Upper lobe of right lung (tissue), 1 donor: ENCODE measurements at regions not wholly inside any gene's neighbourhood (a gene's known extent, or its start where the extent isn't known, plus 50 kb on each side); places are given as distances from the start of the nearest gene placed in this dataset.

ENCODE experiments used
- ATAC-seq: fragments of 200-7000 bp; cut with Tn5 transposase; one replicate; pipeline ENCODE4 v1.9.1; 2020; ENCODE audit warnings: mild to moderate bottlenecking, moderate library complexity
- DNase-seq: peaks from one replicate; pipeline ENCODE4 v3.0.0-alpha.2; 2020
- H3K27ac ChIP-seq: fragments of 200-600 bp; one replicate; pipeline ENCODE4 v1.8.0; 2022
- H3K27me3 ChIP-seq: fragments of 200-600 bp; one replicate; pipeline ENCODE4 v1.8.0; 2022; ENCODE audit warnings: mild to moderate bottlenecking
- H3K36me3 ChIP-seq: fragments of 200-600 bp; one replicate; pipeline ENCODE4 v1.8.0; 2022
- H3K4me1 ChIP-seq: fragments of 200-600 bp; one replicate; pipeline ENCODE4 v1.8.0; 2022
- H3K4me3 ChIP-seq: fragments of 200-600 bp; one replicate; pipeline ENCODE4 v1.8.0; 2022; ENCODE audit warnings: mild to moderate bottlenecking
- H3K9me3 ChIP-seq: fragments of 200-600 bp; one replicate; pipeline ENCODE4 v1.8.0; 2022
- intact Hi-C: fragments of 100-400 bp; cut with DNase I; formaldehyde crosslinking; loops from one replicate; pipeline ENCODE4 v1.11.0; 2022
- TF ChIP-seq, protein P1 (sequence below): fragments of 200-600 bp; IDR thresholded peaks from one replicate; pipeline ENCODE4 v1.8.0; 2022; ENCODE audit warnings: antibody characterized with exemption
- donor health status: DM: no; HTN: yes; CAD: no; lungs with severe emphysema.

DNA sequence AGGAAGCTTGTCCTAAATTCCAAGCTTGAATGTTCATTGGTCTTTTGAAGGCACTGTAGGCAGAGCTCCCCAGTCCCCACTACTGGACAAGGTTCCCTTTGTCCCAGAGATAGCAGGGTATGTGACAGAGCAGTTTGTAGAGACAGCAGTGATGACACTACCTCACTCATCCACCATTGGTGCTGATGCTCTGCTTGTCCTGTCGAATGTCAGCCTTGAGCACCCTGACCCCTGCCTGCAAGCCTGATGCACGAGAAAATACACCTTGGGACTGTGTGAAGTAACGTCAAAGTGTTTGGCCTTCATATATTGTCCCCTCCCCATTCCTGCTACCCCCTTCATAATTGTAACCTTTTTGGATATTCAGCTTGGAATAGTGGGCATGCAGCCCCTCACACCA, 188.9 kb upstream of the EOLA2 start:
- Histone ChIP-seq H3K36me3 (no peaks in the 10 kb centered on the region), H3K4me1 (no peaks in the 10 kb centered on the region), H3K4me3 (no peak overlapping the region), H3K27me3 (no peaks in the 10 kb centered on the region), H3K9me3 (no peaks in the 10 kb centered on the region), H3K27ac (no peak overlapping the region)
- intact Hi-C loops: no loop called here
- DNase-seq (no peak), ATAC-seq (no peak)
- TF ChIP-seq, protein P1, sequence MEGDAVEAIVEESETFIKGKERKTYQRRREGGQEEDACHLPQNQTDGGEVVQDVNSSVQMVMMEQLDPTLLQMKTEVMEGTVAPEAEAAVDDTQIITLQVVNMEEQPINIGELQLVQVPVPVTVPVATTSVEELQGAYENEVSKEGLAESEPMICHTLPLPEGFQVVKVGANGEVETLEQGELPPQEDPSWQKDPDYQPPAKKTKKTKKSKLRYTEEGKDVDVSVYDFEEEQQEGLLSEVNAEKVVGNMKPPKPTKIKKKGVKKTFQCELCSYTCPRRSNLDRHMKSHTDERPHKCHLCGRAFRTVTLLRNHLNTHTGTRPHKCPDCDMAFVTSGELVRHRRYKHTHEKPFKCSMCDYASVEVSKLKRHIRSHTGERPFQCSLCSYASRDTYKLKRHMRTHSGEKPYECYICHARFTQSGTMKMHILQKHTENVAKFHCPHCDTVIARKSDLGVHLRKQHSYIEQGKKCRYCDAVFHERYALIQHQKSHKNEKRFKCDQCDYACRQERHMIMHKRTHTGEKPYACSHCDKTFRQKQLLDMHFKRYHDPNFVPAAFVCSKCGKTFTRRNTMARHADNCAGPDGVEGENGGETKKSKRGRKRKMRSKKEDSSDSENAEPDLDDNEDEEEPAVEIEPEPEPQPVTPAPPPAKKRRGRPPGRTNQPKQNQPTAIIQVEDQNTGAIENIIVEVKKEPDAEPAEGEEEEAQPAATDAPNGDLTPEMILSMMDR: no peak

DNA sequence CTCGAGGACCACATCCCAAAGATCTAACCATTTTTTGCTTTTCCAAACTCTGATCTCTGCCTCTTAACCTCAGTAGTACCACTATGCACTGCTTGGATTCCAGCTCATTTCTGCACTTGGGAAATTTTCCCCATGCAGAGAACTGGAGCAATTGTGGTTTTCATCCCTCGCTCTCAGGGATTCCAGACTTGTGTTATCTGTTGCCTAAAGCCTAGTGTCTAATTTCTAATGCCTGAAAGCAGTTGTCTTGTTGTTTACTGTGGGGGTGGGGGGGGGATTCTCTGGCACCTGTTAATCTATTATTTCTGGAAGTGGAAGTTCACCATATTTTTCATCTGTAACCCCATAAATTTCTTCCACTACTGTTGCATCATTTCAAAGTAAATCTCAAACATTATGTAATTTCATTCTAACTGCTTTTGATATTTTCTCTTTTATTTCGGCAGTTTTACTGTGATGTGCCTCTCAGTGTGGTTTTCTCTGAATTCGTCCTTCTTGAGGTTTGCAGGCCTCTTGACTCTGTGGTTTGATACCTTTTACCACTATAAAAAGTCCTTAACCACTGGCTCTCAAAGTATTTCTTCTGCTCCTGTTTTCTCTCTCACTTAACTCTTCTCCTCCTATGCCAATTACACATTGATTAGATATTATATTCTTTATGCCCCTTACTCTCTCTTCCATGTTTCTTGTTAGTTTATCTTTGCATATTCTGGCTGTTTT, 205.6 kb upstream of the EOLA2 start:
- DNase-seq (no peak), ATAC-seq (no peak)
- intact Hi-C loops: no loop called here
- TF ChIP-seq, protein P1: no peak
- Histone ChIP-seq H3K27me3 (no peaks in the 10 kb centered on the region), H3K27ac (no peak overlapping the region), H3K4me3 (no peak overlapping the region), H3K4me1 (no peaks in the 10 kb centered on the region), H3K9me3 (no peaks in the 10 kb centered on the region), H3K36me3 (no peaks in the 10 kb centered on the region)

DNA sequence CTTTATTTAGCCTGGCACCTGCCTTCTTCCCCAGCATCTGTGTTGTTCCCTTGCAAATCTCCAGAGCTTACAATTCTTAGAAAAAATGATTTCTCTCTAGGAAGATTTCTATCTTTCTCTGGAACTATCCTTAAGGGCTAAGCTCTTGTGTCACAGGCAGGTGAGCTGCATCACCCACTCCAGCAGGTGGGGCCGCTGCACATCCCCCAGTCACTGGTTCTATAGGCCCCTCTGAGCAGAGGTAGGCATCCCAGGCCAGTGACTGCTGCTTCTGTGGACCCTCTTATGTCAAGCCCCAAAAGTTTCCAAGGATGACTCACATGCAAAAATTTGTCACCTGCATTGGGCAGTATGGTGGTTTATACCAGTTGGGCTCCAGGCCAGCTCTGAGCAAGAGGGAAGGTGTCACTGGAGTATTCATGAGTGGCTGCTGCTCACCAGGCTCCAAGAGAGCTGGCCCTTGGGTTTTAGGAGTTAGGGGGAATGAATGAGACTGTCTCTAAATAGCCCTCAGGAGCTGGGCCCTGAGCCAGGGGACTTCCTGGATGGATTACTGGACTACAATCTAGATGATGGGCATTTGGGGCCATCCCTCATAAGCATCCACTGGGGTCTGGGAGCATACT, 208.1 kb upstream of the EOLA2 start:
- H3K9me3 ChIP-seq: no peaks in the 10 kb centered on the region
- no peaks in the 10 kb centered on the region for H3K4me1 ChIP-seq
- H3K4me3 ChIP-seq: no peak overlapping the region
- no peak overlapping the region for H3K27ac ChIP-seq
- DNase-seq (no peak), ATAC-seq (no peak)
- intact Hi-C loops: no loop called here
- no peaks in the 10 kb centered on the region for H3K27me3 ChIP-seq
- H3K36me3 ChIP-seq: no peaks in the 10 kb centered on the region
- TF ChIP-seq, protein P1: no peak

- intact Hi-C loops: no loop called here
- H3K36me3 ChIP-seq: no peaks in the 10 kb centered on the region
- no peak overlapping the region for H3K4me3 ChIP-seq
- H3K27me3 ChIP-seq: no peaks in the 10 kb centered on the region
- H3K27ac ChIP-seq: no peak overlapping the region
- no peaks in the 10 kb centered on the region for H3K9me3 ChIP-seq
- TF ChIP-seq, protein P1: no peak
- no peak for DNase-seq
- H3K4me1 ChIP-seq: no peaks in the 10 kb centered on the region
- no peak for ATAC-seq
These were observed 210.7 kb upstream of the EOLA2 start for GRCh38 chrX:150148749-150149672.

- ATAC-seq (no peak), DNase-seq (no peak)
- Histone ChIP-seq H3K36me3 (no peaks in the 10 kb centered on the region), H3K27me3 (no peaks in the 10 kb centered on the region), H3K9me3 (no peaks in the 10 kb centered on the region), H3K4me3 (no peak overlapping the region), H3K4me1 (no peaks in the 10 kb centered on the region), H3K27ac (no peak overlapping the region)
- TF ChIP-seq, protein P1: no peak
- intact Hi-C loops: no loop called here
These were observed 211.9 kb upstream of the EOLA2 start for GRCh38 chrX:150150076-150150779.
